Esophagus muscularis mucosa (tissue), 4 donors: ENCODE measurements at regions not wholly inside any gene's neighbourhood (a gene's known extent, or its start where the extent isn't known, plus 50 kb on each side); places are given as distances from the start of the nearest gene placed in this dataset.

Experiments
- DNase-seq: peaks from one replicate; pipeline ENCODE4 v3.0.0-alpha.2; 2017; ENCODE audit errors: extremely low spot score
- H3K27ac ChIP-seq, 4 donors: fragments of 200-600 bp; sonication (generic); replicated peaks in 1 of 4; 1 replicate in 3 of 4; 2 replicates in 1 of 4; pipeline ENCODE4 v1.5.1; 2016 to 2019; ENCODE audit warnings: mild to moderate bottlenecking in 1 of 4
- H3K27me3 ChIP-seq, 4 donors: fragments of 200-600 bp; sonication (generic); one replicate each; pipeline versions ENCODE4 v1.5.1 to v1.6.0; 2016 to 2019
- H3K36me3 ChIP-seq, 4 donors: fragments of 200-600 bp; sonication (generic); one replicate each; pipeline ENCODE4 v1.5.1; 2016 to 2019
- H3K4me1 ChIP-seq, 4 donors: fragments of 200-600 bp; sonication (generic); one replicate each; pipeline ENCODE4 v1.5.1; 2016 to 2019
- H3K4me3 ChIP-seq, 4 donors: fragments of 200-600 bp; sonication (generic); 1 replicate in 2 of 4; 2 replicates in 2 of 4; pipeline ENCODE4 v1.5.1; 2016 to 2019; ENCODE audit warnings: mild to moderate bottlenecking in 4 of 4, moderate library complexity in 1 of 4
- H3K9me3 ChIP-seq, 4 donors: fragments of 200-600 bp; sonication (generic); 1 replicate in 3 of 4; 2 replicates in 1 of 4; pipeline ENCODE4 v1.5.1; 2016 to 2019
- EP300 ChIP-seq: sonication (generic); formaldehyde crosslinking; IDR thresholded peaks from one replicate; pipeline ENCODE4 v1.6.1; 2017; ENCODE audit warnings: antibody characterized with exemption
- POLR2A ChIP-seq: fragments of 450-650 bp; IDR thresholded peaks from one replicate; pipeline ENCODE4 v1.6.1; 2017; ENCODE audit warnings: antibody characterized with exemption, moderate library complexity, mild to moderate bottlenecking, low read depth
- POLR2AphosphoS5 ChIP-seq, 2 donors: sonication (generic); formaldehyde crosslinking; IDR thresholded peaks; one replicate each; pipeline ENCODE4 v1.6.1; 2017; ENCODE audit warnings: antibody characterized with exemption in 2 of 2
- WGBS: methylation state at CpG from one replicate; pipeline ENCODE4 v1.1.5; 2018; 5-methylcytosine and 5-hydroxymethylcytosine counted together
- intact Hi-C: fragments of 100-400 bp; cut with DNase I; formaldehyde crosslinking; loops from one replicate; pipeline ENCODE4 v1.15.1; 2023
- TF ChIP-seq, protein P1 (sequence below), 3 experiments: fragments of 200-600 bp in 2 of 3; fragments of 450-650 bp in 1 of 3; sonication (generic) in 2 of 3; IDR thresholded peaks; one replicate each; pipeline ENCODE4 v1.5.1; 2017 to 2019; ENCODE audit warnings: antibody characterized with exemption in 3 of 3, mild to moderate bottlenecking in 2 of 3, moderate library complexity in 1 of 3

DNA sequence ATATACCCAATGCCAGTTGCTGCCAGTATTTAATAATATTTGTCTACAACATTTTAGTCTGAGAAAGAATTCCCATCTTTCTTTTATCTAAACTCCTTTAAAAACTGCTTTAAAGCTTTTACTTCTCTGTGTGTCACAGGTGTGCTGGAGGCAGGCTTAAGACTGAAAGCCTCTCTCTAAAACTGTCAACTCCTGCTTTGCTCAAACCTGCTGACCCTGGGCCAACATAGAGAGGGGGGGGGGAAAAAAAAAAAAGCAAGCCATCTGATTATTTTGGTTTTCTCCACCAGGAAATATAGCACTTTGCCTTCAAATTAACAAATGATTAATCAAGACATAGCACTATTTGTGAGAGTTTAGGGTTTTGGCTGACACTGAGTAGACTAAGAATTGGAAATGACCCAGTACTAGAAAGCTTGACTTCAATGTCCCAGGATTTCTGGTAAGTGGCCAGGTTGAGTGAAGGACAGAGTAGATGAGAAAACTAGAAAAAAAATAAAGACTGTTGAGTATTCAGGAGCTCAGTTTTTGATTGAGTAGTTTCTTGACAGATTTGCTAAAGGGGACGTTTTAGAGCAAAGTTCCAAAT, 357.0 kb upstream of the FLRT2 start:
- H3K9me3 ChIP-seq = no peaks in the 10 kb centered on the region
- 29% methylated on average over 1 of the region's 1 CpG for WGBS
- no peak overlapping the region for H3K4me3 ChIP-seq
- no peak overlapping the region for H3K27ac ChIP-seq
- no peaks in the 10 kb centered on the region for H3K36me3 ChIP-seq
- TF ChIP-seq EP300 = no peak
- no peak for TF ChIP-seq POLR2AphosphoS5 (IDR thresholded peaks at IDR 0.05)
- no peak for TF ChIP-seq POLR2A
- TF ChIP-seq, protein P1, sequence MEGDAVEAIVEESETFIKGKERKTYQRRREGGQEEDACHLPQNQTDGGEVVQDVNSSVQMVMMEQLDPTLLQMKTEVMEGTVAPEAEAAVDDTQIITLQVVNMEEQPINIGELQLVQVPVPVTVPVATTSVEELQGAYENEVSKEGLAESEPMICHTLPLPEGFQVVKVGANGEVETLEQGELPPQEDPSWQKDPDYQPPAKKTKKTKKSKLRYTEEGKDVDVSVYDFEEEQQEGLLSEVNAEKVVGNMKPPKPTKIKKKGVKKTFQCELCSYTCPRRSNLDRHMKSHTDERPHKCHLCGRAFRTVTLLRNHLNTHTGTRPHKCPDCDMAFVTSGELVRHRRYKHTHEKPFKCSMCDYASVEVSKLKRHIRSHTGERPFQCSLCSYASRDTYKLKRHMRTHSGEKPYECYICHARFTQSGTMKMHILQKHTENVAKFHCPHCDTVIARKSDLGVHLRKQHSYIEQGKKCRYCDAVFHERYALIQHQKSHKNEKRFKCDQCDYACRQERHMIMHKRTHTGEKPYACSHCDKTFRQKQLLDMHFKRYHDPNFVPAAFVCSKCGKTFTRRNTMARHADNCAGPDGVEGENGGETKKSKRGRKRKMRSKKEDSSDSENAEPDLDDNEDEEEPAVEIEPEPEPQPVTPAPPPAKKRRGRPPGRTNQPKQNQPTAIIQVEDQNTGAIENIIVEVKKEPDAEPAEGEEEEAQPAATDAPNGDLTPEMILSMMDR (IDR thresholded peaks at IDR 0.05) = no peak
- H3K27me3 ChIP-seq = no peaks in the 10 kb centered on the region
- no peak for DNase-seq
- no peaks in the 10 kb centered on the region for H3K4me1 ChIP-seq
- intact Hi-C loops = no loop called here

DNA sequence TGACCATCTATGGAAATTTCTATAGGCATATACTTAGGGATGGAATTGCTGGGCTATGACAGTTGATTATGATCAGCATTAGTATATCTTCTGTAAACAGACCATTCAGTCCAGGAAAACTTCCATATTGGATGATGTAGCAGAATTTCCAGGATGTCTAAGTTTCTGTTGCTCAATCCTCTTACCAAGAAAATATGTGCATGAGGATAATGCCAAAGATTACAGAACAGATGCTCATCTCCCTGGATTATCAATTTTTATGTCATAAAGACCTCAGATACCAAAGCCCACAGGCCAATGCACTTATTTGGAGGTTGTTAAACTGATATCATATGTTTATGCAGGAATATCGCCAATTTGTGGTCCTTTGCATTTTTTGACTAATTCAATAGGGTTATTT, 354.4 kb upstream of the FLRT2 start:
- WGBS = 93% methylated on average over 1 of the region's 1 CpG
- DNase-seq = no peak
- no peaks in the 10 kb centered on the region for H3K36me3 ChIP-seq

DNA sequence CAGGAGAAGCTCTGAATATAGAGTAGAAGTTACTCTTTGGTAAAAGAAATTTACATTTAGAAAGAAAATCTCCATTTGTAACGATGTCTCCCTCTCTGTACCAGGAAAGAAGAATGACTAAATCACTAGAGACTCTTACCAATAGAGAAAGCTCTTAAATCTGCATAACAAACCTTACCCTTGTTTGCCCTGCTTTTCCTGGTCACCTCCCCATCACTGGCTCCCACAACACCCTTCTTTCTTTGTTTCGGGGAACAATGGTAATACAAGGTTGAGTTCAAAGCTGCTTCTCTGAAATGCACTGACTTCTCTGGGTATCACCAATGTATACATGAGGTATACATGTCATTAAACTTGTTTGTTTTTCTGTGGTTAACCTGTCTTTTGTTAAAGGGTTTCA, 351.1 kb upstream of the FLRT2 start:
- intact Hi-C loops = no loop called here
- H3K27ac ChIP-seq = no peak overlapping the region
- H3K36me3 ChIP-seq = no peaks in the 10 kb centered on the region
- H3K27me3 ChIP-seq = no peaks in the 10 kb centered on the region
- peaks cover 0 to 6% (median 2%) of the 10 kb centered on the region in 4 donors for H3K9me3 ChIP-seq
- H3K4me3 ChIP-seq = no peak overlapping the region
- DNase-seq = no peak
- TF ChIP-seq POLR2AphosphoS5 (IDR thresholded peaks at IDR 0.05) = no peak
- TF ChIP-seq, protein P1 (IDR thresholded peaks at IDR 0.05) = no peak
- no peak for TF ChIP-seq POLR2A
- no peak for TF ChIP-seq EP300
- no peaks in the 10 kb centered on the region for H3K4me1 ChIP-seq
- WGBS = 86% methylated on average over 2 of the region's 2 CpGs

More for the DNA sequence above, 354.4 kb upstream of the FLRT2 start:
- no peaks in the 10 kb centered on the region for H3K4me1 ChIP-seq
- intact Hi-C loops = no loop called here
- TF ChIP-seq POLR2A = no peak
- TF ChIP-seq POLR2AphosphoS5 (IDR thresholded peaks at IDR 0.05) = no peak
- no peak for TF ChIP-seq EP300
- TF ChIP-seq, protein P1 (IDR thresholded peaks at IDR 0.05) = no peak
- H3K9me3 ChIP-seq = peaks cover 0 to 6% (median 2%) of the 10 kb centered on the region in 4 donors
- no peak overlapping the region for H3K27ac ChIP-seq
- no peaks in the 10 kb centered on the region for H3K27me3 ChIP-seq
- no peak overlapping the region for H3K4me3 ChIP-seq

GRCh38 chr14:85180876-85181275, 349.1 kb upstream of the FLRT2 start:
- no peaks in the 10 kb centered on the region for H3K36me3 ChIP-seq
- H3K27me3 ChIP-seq = no peaks in the 10 kb centered on the region
- no peak for TF ChIP-seq POLR2A
- TF ChIP-seq, protein P1 (IDR thresholded peaks at IDR 0.05) = no peak
- TF ChIP-seq EP300 = no peak
- no peak for TF ChIP-seq POLR2AphosphoS5 (IDR thresholded peaks at IDR 0.05)
- peaks cover 0 to 6% (median 2%) of the 10 kb centered on the region in 4 donors for H3K9me3 ChIP-seq
- 88% methylated on average over 1 of the region's 1 CpG for whole genome bisulfite sequencing
- H3K4me3 ChIP-seq = no peak overlapping the region
- DNase-seq = no peak
- H3K27ac ChIP-seq = no peak overlapping the region
- no peaks in the 10 kb centered on the region for H3K4me1 ChIP-seq
- intact Hi-C loops = no loop called here

DNA sequence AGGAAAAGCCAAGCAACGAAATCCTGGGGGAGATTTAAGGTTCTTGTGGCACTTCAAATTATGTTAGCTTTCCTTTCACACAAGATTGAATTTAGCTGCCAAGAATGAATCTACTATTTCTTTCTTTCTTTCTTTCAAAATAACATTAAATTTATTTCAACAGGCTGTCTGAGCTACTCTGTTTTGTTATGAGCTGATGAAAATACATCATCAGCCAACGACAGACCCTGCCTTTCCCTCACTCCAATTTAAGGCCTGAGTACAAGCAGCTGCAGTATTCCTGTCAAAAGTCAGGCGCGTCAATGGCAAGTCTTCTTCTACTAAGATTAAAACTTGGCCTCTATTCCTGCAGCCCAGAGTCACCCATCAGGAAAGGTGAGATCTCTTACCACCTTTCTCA, 347.7 kb upstream of the FLRT2 start:
- Histone ChIP-seq H3K9me3 (peaks cover 0 to 6% (median 2%) of the 10 kb centered on the region in 4 donors), H3K4me1 (no peaks in the 10 kb centered on the region), H3K27ac (no peak overlapping the region), H3K36me3 (no peaks in the 10 kb centered on the region), H3K4me3 (no peak overlapping the region), H3K27me3 (no peaks in the 10 kb centered on the region)
- 55% methylated on average over 4 of the region's 4 CpGs for WGBS
- intact Hi-C loops = no loop called here
- TF ChIP-seq, protein P1 (IDR thresholded peaks at IDR 0.05) = no peak
- TF ChIP-seq POLR2AphosphoS5 (IDR thresholded peaks at IDR 0.05) = no peak
- TF ChIP-seq EP300 = no peak
- TF ChIP-seq POLR2A = no peak
- DNase-seq = no peak
